Keratinocyte (primary cell): ENCODE measurements at regions not wholly inside any gene's neighbourhood (a gene's known extent, or its start where the extent isn't known, plus 50 kb on each side); places are given as distances from the start of the nearest gene placed in this dataset.

Experiments
- DNase-seq: peaks from one replicate; pipeline ENCODE4 v3.0.0-alpha.2; 2011; ENCODE audit warnings: low read depth, missing footprints, low spot score
- FAIRE-seq: peaks from 2 replicates; lab custom pipeline; 2011; peaks lifted over from hg19 to GRCh38; lab: Jason Lieb, UNC
- H2AFZ ChIP-seq: 2 replicates; pipeline ENCODE4 v1.6.0; 2012; ENCODE audit warnings: low read length, control low read depth, inconsistent platforms; ENCODE audit not compliant: control insufficient read depth
- H3K27ac ChIP-seq: 2 replicates; pipeline ENCODE4 v1.5.1; 2011; ENCODE audit warnings: low read length; ENCODE audit not compliant: control insufficient read depth, insufficient read depth
- H3K27me3 ChIP-seq: 3 replicates; pipeline ENCODE4 v1.6.0; 2011; ENCODE audit warnings: low read length; ENCODE audit not compliant: control insufficient read depth, insufficient read depth; ENCODE audit errors: extremely low read depth
- H3K36me3 ChIP-seq, 2 experiments: 2 replicates in 1 of 2; 3 replicates in 1 of 2; pipeline ENCODE4 v1.5.1; 2011; ENCODE audit warnings: low read length in 2 of 2, mild to moderate bottlenecking in 1 of 2; ENCODE audit not compliant: control insufficient read depth in 2 of 2, insufficient read depth in 2 of 2; ENCODE audit errors: extremely low read depth in 1 of 2
- H3K4me1 ChIP-seq: 3 replicates; pipeline ENCODE4 v1.5.1; 2011; ENCODE audit warnings: low read length; ENCODE audit not compliant: control insufficient read depth, insufficient read depth; ENCODE audit errors: extremely low read depth
- H3K4me2 ChIP-seq: 3 replicates; pipeline ENCODE4 v1.6.0; 2011; ENCODE audit warnings: low read depth, low read length; ENCODE audit not compliant: control insufficient read depth, insufficient read depth; ENCODE audit errors: extremely low read depth
- H3K4me3 ChIP-seq, 3 experiments: fragments of 200-600 bp in 1 of 3; sonication (generic) in 1 of 3; 2 replicates in 2 of 3; 3 replicates in 1 of 3; pipeline ENCODE4 v1.5.1; 2011 to 2016; ENCODE audit warnings: low read length in 3 of 3, mild to moderate bottlenecking in 3 of 3, control low read depth in 2 of 3, inconsistent platforms in 1 of 3, low read depth in 1 of 3, mixed read lengths in 1 of 3, mixed run types in 1 of 3, moderate library complexity in 1 of 3; ENCODE audit not compliant: control insufficient read depth in 2 of 3, insufficient read depth in 2 of 3; ENCODE audit errors: extremely low read depth in 1 of 3
- H3K79me2 ChIP-seq: 2 replicates; pipeline ENCODE4 v1.6.0; 2012; ENCODE audit warnings: low read length; ENCODE audit not compliant: control insufficient read depth, insufficient read depth
- H3K9ac ChIP-seq: 3 replicates; pipeline ENCODE4 v1.6.0; 2011; ENCODE audit warnings: low read length; ENCODE audit not compliant: control insufficient read depth, insufficient read depth; ENCODE audit errors: extremely low read depth
- H3K9me1 ChIP-seq: 3 replicates; pipeline ENCODE4 v1.6.0; 2011; ENCODE audit warnings: low read length; ENCODE audit not compliant: control insufficient read depth, insufficient read depth; ENCODE audit errors: extremely low read depth
- H3K9me3 ChIP-seq: 2 replicates; pipeline ENCODE4 v1.5.1; 2012; ENCODE audit warnings: low read depth, low read length; ENCODE audit not compliant: control insufficient read depth
- H4K20me1 ChIP-seq: 3 replicates; pipeline ENCODE4 v1.6.0; 2011; ENCODE audit warnings: low read length; ENCODE audit not compliant: control insufficient read depth, insufficient read depth; ENCODE audit errors: extremely low read depth
- EZH2 ChIP-seq: IDR thresholded peaks from one replicate; pipeline ENCODE4 v1.6.1; 2012; ENCODE audit warnings: inconsistent platforms, mild to moderate bottlenecking, low read length, moderate library complexity
- dilution Hi-C: fragments of 300-500 bp; cut with MboI; formaldehyde crosslinking; loops from one replicate; pipeline ENCODE4 v1.7.0; 2020; ENCODE audit warnings: low sequenced_read_pairs; ENCODE audit not compliant: extremely low pct_ligation_motif_present
- TF ChIP-seq, protein P1 (sequence below), 3 experiments: IDR thresholded peaks in 1 of 3; conservative IDR thresholded peaks in 1 of 3; optimal IDR thresholded peaks in 1 of 3; 2 replicates in 2 of 3; 3 replicates in 1 of 3; pipeline versions ENCODE3 to v1.5.1; 2011; ENCODE audit warnings: low read length in 3 of 3, mild to moderate bottlenecking in 3 of 3, moderate library complexity in 2 of 3, control low read depth in 1 of 3, inconsistent platforms in 1 of 3; ENCODE audit not compliant: insufficient read depth in 2 of 3; ENCODE audit errors: extremely low read depth in 1 of 3

DNA sequence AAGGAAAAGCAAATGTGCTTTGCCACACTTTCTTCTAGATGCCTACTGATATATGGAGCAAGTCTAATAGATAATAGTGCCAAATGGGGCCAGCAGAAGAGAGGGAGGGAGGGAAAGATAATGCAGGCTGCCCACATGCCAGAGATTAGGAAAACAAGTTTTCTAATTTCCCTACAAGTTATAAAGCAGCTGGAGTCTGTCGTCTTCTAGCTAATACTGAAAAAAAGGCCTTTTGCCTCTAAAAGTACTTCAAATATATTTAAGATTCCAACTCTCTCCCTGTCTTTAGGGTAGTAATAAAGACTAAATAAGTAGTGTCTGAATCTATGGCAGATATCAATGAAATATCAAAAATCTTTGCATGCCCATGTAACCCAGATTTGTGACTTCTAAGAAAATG lies 632.0 kb upstream of the MIR17HG start:
- dilution Hi-C loops: no loop called here
- no peak for DNase-seq
- no peak for TF ChIP-seq EZH2
- TF ChIP-seq, protein P1, sequence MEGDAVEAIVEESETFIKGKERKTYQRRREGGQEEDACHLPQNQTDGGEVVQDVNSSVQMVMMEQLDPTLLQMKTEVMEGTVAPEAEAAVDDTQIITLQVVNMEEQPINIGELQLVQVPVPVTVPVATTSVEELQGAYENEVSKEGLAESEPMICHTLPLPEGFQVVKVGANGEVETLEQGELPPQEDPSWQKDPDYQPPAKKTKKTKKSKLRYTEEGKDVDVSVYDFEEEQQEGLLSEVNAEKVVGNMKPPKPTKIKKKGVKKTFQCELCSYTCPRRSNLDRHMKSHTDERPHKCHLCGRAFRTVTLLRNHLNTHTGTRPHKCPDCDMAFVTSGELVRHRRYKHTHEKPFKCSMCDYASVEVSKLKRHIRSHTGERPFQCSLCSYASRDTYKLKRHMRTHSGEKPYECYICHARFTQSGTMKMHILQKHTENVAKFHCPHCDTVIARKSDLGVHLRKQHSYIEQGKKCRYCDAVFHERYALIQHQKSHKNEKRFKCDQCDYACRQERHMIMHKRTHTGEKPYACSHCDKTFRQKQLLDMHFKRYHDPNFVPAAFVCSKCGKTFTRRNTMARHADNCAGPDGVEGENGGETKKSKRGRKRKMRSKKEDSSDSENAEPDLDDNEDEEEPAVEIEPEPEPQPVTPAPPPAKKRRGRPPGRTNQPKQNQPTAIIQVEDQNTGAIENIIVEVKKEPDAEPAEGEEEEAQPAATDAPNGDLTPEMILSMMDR (optimal IDR thresholded peaks at IDR 0.05 in 1 of 3, IDR thresholded peaks at IDR 0.05 in 1 of 3, conservative IDR thresholded peaks at IDR 0.05 in 1 of 3; ENCODE audit: extremely low read depth in 1 of 3, insufficient read depth in 2 of 3, low read length in 3 of 3): no peak
- H3K27ac ChIP-seq: no peak overlapping the region
- H3K9ac ChIP-seq: no peak overlapping the region
- H3K36me3 ChIP-seq: no peaks in the 10 kb centered on the region
- peaks cover 9% of the 10 kb centered on the region for H3K4me1 ChIP-seq
- no peak for FAIRE-seq
- no peak overlapping the region for H2AFZ ChIP-seq
- no peaks in the 10 kb centered on the region for H3K9me1 ChIP-seq
- no peaks in the 10 kb centered on the region for H3K27me3 ChIP-seq
- no peaks in the 10 kb centered on the region for H3K79me2 ChIP-seq
- no peak overlapping the region for H3K4me2 ChIP-seq
- H4K20me1 ChIP-seq: no peaks in the 10 kb centered on the region
- no peak overlapping the region for H3K4me3 ChIP-seq
- H3K9me3 ChIP-seq: no peaks in the 10 kb centered on the region

DNA sequence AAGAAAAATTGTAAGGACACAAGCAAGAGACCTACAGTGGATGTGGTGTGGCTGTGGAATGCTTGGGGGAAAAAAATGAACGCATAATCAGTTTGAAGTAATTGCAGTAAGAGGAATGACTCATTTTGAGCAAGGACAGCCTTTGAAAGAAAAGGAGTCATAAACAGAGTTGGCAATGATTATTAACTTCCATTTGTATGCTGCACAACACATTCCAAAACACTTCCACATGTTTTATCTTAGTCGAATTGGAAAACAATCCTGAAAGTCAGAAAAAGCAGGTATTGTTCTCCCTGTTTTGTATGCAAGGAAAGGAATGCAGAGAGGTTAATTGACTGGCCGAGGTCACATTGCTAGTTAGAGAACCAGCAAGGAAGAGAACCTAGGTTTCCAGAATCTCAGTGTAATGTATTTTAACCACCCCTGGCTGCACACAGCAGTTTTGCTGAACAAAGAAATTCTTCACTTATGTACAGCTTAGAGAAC lies 630.0 kb upstream of the MIR17HG start:
- H3K9me3 ChIP-seq: no peaks in the 10 kb centered on the region
- H3K4me2 ChIP-seq: peak overlapping the region; percentile 20
- no peaks in the 10 kb centered on the region for H3K27me3 ChIP-seq
- H3K9ac ChIP-seq: no peak overlapping the region
- no peak overlapping the region for H3K4me3 ChIP-seq
- DNase-seq (peak; percentile 25), FAIRE-seq (no peak)
- H3K79me2 ChIP-seq: no peaks in the 10 kb centered on the region
- TF ChIP-seq EZH2: no peak
- TF ChIP-seq, protein P1 (optimal IDR thresholded peaks at IDR 0.05 in 1 of 3, IDR thresholded peaks at IDR 0.05 in 1 of 3, conservative IDR thresholded peaks at IDR 0.05 in 1 of 3; ENCODE audit: extremely low read depth in 1 of 3, insufficient read depth in 2 of 3, low read length in 3 of 3): no peak
- H2AFZ ChIP-seq: no peak overlapping the region
- H4K20me1 ChIP-seq: no peaks in the 10 kb centered on the region
- no peaks in the 10 kb centered on the region for H3K36me3 ChIP-seq
- dilution Hi-C loops: no loop called here
- H3K4me1 ChIP-seq: peaks cover 9% of the 10 kb centered on the region
- H3K27ac ChIP-seq: no peak overlapping the region
- H3K9me1 ChIP-seq: no peaks in the 10 kb centered on the region
